Panc1 (cell line): ENCODE measurements at regions not wholly inside any gene's neighbourhood (a gene's known extent, or its start where the extent isn't known, plus 50 kb on each side); places are given as distances from the start of the nearest gene placed in this dataset.

Experiments
- CTCF ChIP-seq: fragments of 450-650 bp; IDR thresholded peaks from 2 replicates; pipeline ENCODE4 v1.5.1; 2017; ENCODE audit warnings: mild to moderate bottlenecking
- REST ChIP-seq, 2 experiments: IDR thresholded peaks; 2 replicates each; pipeline ENCODE4 v1.6.1; 2011 to 2012; ENCODE audit warnings: low read depth in 2 of 2, control low read depth in 1 of 2, low read length in 1 of 2, mild to moderate bottlenecking in 1 of 2, moderate library complexity in 1 of 2; ENCODE audit not compliant: insufficient read depth in 1 of 2
- SIN3A ChIP-seq: IDR thresholded peaks from 2 replicates; pipeline ENCODE4 v1.6.1; 2012; ENCODE audit warnings: low read depth, mild to moderate bottlenecking, low read length, moderate library complexity, borderline replicate concordance; ENCODE audit not compliant: insufficient read depth

- TF ChIP-seq CTCF: no peak
- no peak for TF ChIP-seq REST (IDR thresholded peaks at IDR 0.05; ENCODE audit: insufficient read depth in 1 of 2, low read depth in 2 of 2, low read length in 1 of 2)
- no peak for TF ChIP-seq SIN3A
These were observed 120.9 kb upstream of the ADAMTS3 start for GRCh38 chr4:72689923-72690322.
